ENCODE measurements at regions not wholly inside any gene's neighbourhood (a gene's known extent, or its start where the extent isn't known, plus 50 kb on each side); places are given as distances from the start of the nearest gene placed in this dataset.

GRCh38 chr14:34190717-34191116 is 239.8 kb upstream of the EGLN3 start:
- Histone ChIP-seq H3K27ac (ENCODE audit: low read length in 2 of 2) (no peak overlapping the region), H3K9ac (ENCODE audit: low read length) (no peak overlapping the region), H2AFZ (ENCODE audit: insufficient read depth, low read depth, low read length, poor library complexity, severe bottlenecking) (no peak overlapping the region), H3K9me3 (ENCODE audit: control extremely low read depth in 1 of 3, control insufficient read depth in 2 of 3, insufficient read depth in 1 of 3, low read length in 2 of 3) (peaks cover 0 to 1% (median 0%) of the 10 kb centered on the region in 3 donors), H4K20me1 (ENCODE audit: control insufficient read depth, insufficient read depth, low read length, poor library complexity, severe bottlenecking) (no peaks in the 10 kb centered on the region), H3K27me3 (replicated peaks in 1 of 4; ENCODE audit: control extremely low read depth in 1 of 4, control insufficient read depth in 3 of 4, insufficient read depth in 4 of 4, low read length in 3 of 4) (no peaks in the 10 kb centered on the region), H3K4me2 (replicated peaks; ENCODE audit: low read depth, low read length, poor library complexity, severe bottlenecking) (no peak overlapping the region), H3K79me2 (ENCODE audit: control insufficient read depth, insufficient read depth, low read length) (no peaks in the 10 kb centered on the region), H3K4me3 (ENCODE audit: control extremely low read depth in 1 of 5, extremely low read depth in 1 of 5, insufficient read depth in 1 of 5, low read depth in 2 of 5, low read length in 4 of 5) (no peak overlapping the region), H3K36me3 (replicated peaks in 1 of 2; ENCODE audit: control extremely low read depth in 1 of 2, control insufficient read depth in 1 of 2, extremely low read depth in 1 of 2, insufficient read depth in 2 of 2, low read length in 1 of 2) (no peaks in the 10 kb centered on the region), H3K4me1 (ENCODE audit: control insufficient read depth in 2 of 2, insufficient read depth in 2 of 2, low read length in 2 of 2) (no peaks in the 10 kb centered on the region)
- no peaks in the 10 kb centered on the region for H3K4me1 Mint-ChIP-seq
- DNase-seq (no peak), ATAC-seq (ENCODE audit: low read depth) (no peak)
- H3K4me3 Mint-ChIP-seq: no peak overlapping the region
- no peaks in the 10 kb centered on the region for H3K27me3 Mint-ChIP-seq
- intact Hi-C loops (cut with micrococcal nuclease): no loop called here
- no peak for TF ChIP-seq EZH2 (IDR thresholded peaks at IDR 0.05; ENCODE audit: borderline replicate concordance, insufficient read depth, low read depth, low read length, poor library complexity, severe bottlenecking)
- no peak for TF ChIP-seq CTCF (IDR thresholded peaks at IDR 0.05)
- CTCF ChIA-PET: interaction anchor here (0.6 kb wide), 1 partner anchor 218 kb away, joined by 4 read pairs; no protein-coding TSS in a partner anchor
- no peak overlapping the region for H3K27ac Mint-ChIP-seq
- POLR2A ChIA-PET: no interaction called here
- WGBS (ENCODE audit: insufficient coverage): 87% methylated on average over 4 of the region's 4 CpGs
- no peaks in the 10 kb centered on the region for H3K9me3 Mint-ChIP-seq (ENCODE audit: insufficient read depth)

GRCh38 chr14:34189866-34190265 is 239.0 kb upstream of the EGLN3 start:
- H3K4me3 Mint-ChIP-seq: no peak overlapping the region
- no peak for ATAC-seq (ENCODE audit: low read depth)
- no peak overlapping the region for H2AFZ ChIP-seq (ENCODE audit: insufficient read depth, low read depth, low read length, poor library complexity, severe bottlenecking)
- no peak for DNase-seq
- H3K4me1 ChIP-seq (ENCODE audit: control insufficient read depth in 2 of 2, insufficient read depth in 2 of 2, low read length in 2 of 2): no peaks in the 10 kb centered on the region
- H3K27me3 Mint-ChIP-seq: no peaks in the 10 kb centered on the region
- H4K20me1 ChIP-seq (ENCODE audit: control insufficient read depth, insufficient read depth, low read length, poor library complexity, severe bottlenecking): no peaks in the 10 kb centered on the region
- WGBS (ENCODE audit: insufficient coverage): no CpG with 5 or more reads among the region's 3 CpGs
- no peak overlapping the region for H3K4me2 ChIP-seq (replicated peaks; ENCODE audit: low read depth, low read length, poor library complexity, severe bottlenecking)
- H3K79me2 ChIP-seq (ENCODE audit: control insufficient read depth, insufficient read depth, low read length): no peaks in the 10 kb centered on the region
- H3K9me3 ChIP-seq (ENCODE audit: control extremely low read depth in 1 of 3, control insufficient read depth in 2 of 3, insufficient read depth in 1 of 3, low read length in 2 of 3): peaks cover 0 to 1% (median 0%) of the 10 kb centered on the region in 3 donors
- no peak overlapping the region for H3K27ac ChIP-seq (ENCODE audit: low read length in 2 of 2)
- TF ChIP-seq EZH2 (IDR thresholded peaks at IDR 0.05; ENCODE audit: borderline replicate concordance, insufficient read depth, low read depth, low read length, poor library complexity, severe bottlenecking) (no peak), CTCF (IDR thresholded peaks at IDR 0.05) (no peak)
- H3K36me3 ChIP-seq (replicated peaks in 1 of 2; ENCODE audit: control extremely low read depth in 1 of 2, control insufficient read depth in 1 of 2, extremely low read depth in 1 of 2, insufficient read depth in 2 of 2, low read length in 1 of 2): no peaks in the 10 kb centered on the region
- H3K27me3 ChIP-seq (replicated peaks in 1 of 4; ENCODE audit: control extremely low read depth in 1 of 4, control insufficient read depth in 3 of 4, insufficient read depth in 4 of 4, low read length in 3 of 4): no peaks in the 10 kb centered on the region
- intact Hi-C loops (cut with micrococcal nuclease): no loop called here
- POLR2A ChIA-PET: no interaction called here
- no peak overlapping the region for H3K27ac Mint-ChIP-seq
- no peaks in the 10 kb centered on the region for H3K4me1 Mint-ChIP-seq
- H3K9me3 Mint-ChIP-seq (ENCODE audit: insufficient read depth): no peaks in the 10 kb centered on the region
- CTCF ChIA-PET: no interaction called here
- no peak overlapping the region for H3K9ac ChIP-seq (ENCODE audit: low read length)
- no peak overlapping the region for H3K4me3 ChIP-seq (ENCODE audit: control extremely low read depth in 1 of 5, extremely low read depth in 1 of 5, insufficient read depth in 1 of 5, low read depth in 2 of 5, low read length in 4 of 5)
